ENCODE measurements at regions not wholly inside any gene's neighbourhood (a gene's known extent, or its start where the extent isn't known, plus 50 kb on each side); places are given as distances from the start of the nearest gene placed in this dataset.

DNA sequence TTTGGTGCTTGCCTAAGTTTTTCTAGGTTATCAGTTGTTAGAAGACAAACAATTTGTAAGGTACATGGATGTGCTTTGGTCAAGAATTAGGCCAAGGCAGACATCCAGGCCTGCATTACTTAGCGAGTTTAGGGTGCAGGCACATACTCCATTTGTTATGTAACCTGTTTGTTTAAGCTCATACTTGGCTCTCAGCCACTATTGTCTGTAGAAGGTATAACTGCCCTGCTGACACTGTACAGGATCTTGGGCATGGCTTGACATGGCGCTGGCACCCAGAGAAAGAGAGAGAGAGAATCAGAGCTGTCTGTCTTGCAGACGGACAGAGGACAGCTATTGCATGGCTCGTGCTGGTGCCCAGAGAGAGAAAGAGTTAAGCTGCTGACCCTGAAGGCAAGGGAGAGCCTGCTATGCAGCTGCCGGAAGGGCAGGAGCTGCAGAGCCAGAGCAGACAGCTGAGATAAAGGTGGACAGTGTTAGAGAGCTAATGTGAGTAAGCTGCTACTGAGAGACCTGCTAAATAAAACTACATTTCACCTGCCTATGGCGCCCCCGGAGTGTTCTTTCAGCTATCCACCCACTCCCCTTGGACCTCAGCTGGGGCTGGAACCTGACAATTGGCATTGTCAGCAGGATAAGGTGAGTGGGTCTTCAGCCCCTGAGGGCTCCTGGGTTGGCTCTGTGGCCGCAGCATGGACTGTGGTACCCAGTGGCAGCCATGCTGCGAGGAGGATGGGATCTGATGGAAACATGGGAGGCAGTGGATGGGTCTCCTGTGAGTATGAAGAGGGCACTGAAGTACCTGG lies 120.9 kb upstream of the TMEM106B start:
- Histone ChIP-seq H4K20me1 (ENCODE audit: low read length) (no peaks in the 10 kb centered on the region), H3K4me1 (ENCODE audit: insufficient read depth, low read length) (no peaks in the 10 kb centered on the region), H3K9me3 (ENCODE audit: low read length) (0 out of 2 replicates have a peak, but pooled peaks cover 4% of the 10 kb centered on the region), H3K79me2 (ENCODE audit: low read length) (no peaks in the 10 kb centered on the region), H3K4me2 (ENCODE audit: low read length) (no peak overlapping the region), H3F3A (ENCODE audit: low read length, unreplicated experiment) (no peaks in the 10 kb centered on the region), H3K4me3 (ENCODE audit: low read length) (no peak overlapping the region), H3K27ac (ENCODE audit: low read length) (no peak overlapping the region), H3K9me2 (replicated peaks; ENCODE audit: low read length) (no peaks in the 10 kb centered on the region), H2AFZ (ENCODE audit: low read length) (no peak overlapping the region), H3K9ac (ENCODE audit: low read length) (no peak overlapping the region), H3K27me3 (ENCODE audit: low read length) (no peaks in the 10 kb centered on the region), H3K36me3 (ENCODE audit: low read depth, low read length) (no peaks in the 10 kb centered on the region)
- TF ChIP-seq, protein P1, sequence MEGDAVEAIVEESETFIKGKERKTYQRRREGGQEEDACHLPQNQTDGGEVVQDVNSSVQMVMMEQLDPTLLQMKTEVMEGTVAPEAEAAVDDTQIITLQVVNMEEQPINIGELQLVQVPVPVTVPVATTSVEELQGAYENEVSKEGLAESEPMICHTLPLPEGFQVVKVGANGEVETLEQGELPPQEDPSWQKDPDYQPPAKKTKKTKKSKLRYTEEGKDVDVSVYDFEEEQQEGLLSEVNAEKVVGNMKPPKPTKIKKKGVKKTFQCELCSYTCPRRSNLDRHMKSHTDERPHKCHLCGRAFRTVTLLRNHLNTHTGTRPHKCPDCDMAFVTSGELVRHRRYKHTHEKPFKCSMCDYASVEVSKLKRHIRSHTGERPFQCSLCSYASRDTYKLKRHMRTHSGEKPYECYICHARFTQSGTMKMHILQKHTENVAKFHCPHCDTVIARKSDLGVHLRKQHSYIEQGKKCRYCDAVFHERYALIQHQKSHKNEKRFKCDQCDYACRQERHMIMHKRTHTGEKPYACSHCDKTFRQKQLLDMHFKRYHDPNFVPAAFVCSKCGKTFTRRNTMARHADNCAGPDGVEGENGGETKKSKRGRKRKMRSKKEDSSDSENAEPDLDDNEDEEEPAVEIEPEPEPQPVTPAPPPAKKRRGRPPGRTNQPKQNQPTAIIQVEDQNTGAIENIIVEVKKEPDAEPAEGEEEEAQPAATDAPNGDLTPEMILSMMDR (conservative IDR thresholded peaks at IDR 0.05; ENCODE audit: low read depth, low read length), result no peak
- no peak for TF ChIP-seq EZH2phosphoT487 (IDR thresholded peaks at IDR 0.05; ENCODE audit: borderline replicate concordance, low read length)
- intact Hi-C loops (cut with micrococcal nuclease), result no loop called here
- DNase-seq (no peak), ATAC-seq (no peak)
- POLR2A ChIA-PET (ENCODE audit: unreplicated experiment), result no interaction called here
- no TSS peak for BruUV-seq (replicated peaks)
- CTCF ChIA-PET, result no interaction called here

DNA sequence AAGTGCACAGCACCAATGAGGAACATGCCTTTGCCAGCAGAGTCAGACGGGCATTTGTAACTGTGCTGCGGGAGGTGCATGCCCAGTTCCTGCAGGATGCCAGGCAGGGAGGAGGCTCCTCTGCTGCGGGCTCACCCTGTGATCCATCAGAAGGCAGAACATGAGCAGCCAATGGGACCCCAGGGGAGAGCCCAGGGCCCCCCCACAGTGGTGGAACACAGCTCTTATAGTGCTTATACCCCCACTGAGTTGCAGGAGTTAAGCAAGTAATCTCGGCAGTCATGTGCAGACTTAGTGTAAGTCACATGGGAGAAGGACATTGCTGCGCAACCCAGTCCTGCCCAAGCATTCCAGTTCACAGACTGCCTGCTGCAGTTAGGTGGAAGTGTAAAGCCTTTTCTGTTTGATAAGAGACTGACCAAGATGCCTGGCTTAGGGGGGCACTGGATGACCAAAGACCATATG lies 120.3 kb upstream of the TMEM106B start:
- Histone ChIP-seq H3K27ac (ENCODE audit: low read length) (no peak overlapping the region), H3K36me3 (ENCODE audit: low read depth, low read length) (no peaks in the 10 kb centered on the region), H3K9me2 (replicated peaks; ENCODE audit: low read length) (no peaks in the 10 kb centered on the region), H3K4me1 (ENCODE audit: insufficient read depth, low read length) (no peaks in the 10 kb centered on the region), H3K27me3 (ENCODE audit: low read length) (no peaks in the 10 kb centered on the region), H3K79me2 (ENCODE audit: low read length) (no peaks in the 10 kb centered on the region), H3K4me2 (ENCODE audit: low read length) (no peak overlapping the region), H3K4me3 (ENCODE audit: low read length) (no peak overlapping the region), H2AFZ (ENCODE audit: low read length) (no peak overlapping the region), H3K9me3 (ENCODE audit: low read length) (0 out of 2 replicates have a peak, but pooled peaks cover 4% of the 10 kb centered on the region), H3F3A (ENCODE audit: low read length, unreplicated experiment) (no peaks in the 10 kb centered on the region), H4K20me1 (ENCODE audit: low read length) (no peaks in the 10 kb centered on the region), H3K9ac (ENCODE audit: low read length) (no peak overlapping the region)
- intact Hi-C loops (cut with micrococcal nuclease), result no loop called here
- POLR2A ChIA-PET (ENCODE audit: unreplicated experiment), result no interaction called here
- no TSS peak for BruUV-seq (replicated peaks)
- ATAC-seq (no peak), DNase-seq (no peak)
- TF ChIP-seq EZH2phosphoT487 (IDR thresholded peaks at IDR 0.05; ENCODE audit: borderline replicate concordance, low read length) (no peak), EZH2 (IDR thresholded peaks at IDR 0.05; ENCODE audit: low read length, unreplicated experiment) (no peak)
- TF ChIP-seq, protein P1 (conservative IDR thresholded peaks at IDR 0.05; ENCODE audit: low read depth, low read length), result no peak
- CTCF ChIA-PET, result no interaction called here

DNA sequence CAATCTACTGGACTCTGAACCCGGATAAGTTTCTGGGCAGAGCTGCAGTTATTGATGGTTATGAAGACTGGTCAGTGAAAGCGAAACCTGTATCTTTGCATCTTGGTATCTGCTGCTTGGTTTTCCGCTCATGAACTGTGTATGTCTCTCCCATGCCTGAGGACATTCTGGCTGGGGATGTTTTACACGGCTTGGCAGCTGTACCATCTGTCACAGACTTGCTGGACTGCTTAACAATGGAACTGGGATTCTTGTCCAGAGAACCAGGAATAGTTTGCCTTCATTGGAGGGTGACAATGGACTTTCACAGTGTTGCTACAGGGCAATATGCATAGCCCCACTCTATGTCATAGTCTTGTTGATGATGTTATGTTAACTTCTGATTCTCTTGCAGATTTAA lies 119.9 kb upstream of the TMEM106B start:
- Histone ChIP-seq H3K79me2 (ENCODE audit: low read length) (no peaks in the 10 kb centered on the region), H3K4me1 (ENCODE audit: insufficient read depth, low read length) (no peaks in the 10 kb centered on the region), H3K4me3 (ENCODE audit: low read length) (no peak overlapping the region), H3K27me3 (ENCODE audit: low read length) (no peaks in the 10 kb centered on the region), H3K9ac (ENCODE audit: low read length) (no peak overlapping the region), H3K4me2 (ENCODE audit: low read length) (no peak overlapping the region), H3K9me2 (replicated peaks; ENCODE audit: low read length) (no peaks in the 10 kb centered on the region), H3F3A (ENCODE audit: low read length, unreplicated experiment) (no peaks in the 10 kb centered on the region), H3K27ac (ENCODE audit: low read length) (no peak overlapping the region), H3K36me3 (ENCODE audit: low read depth, low read length) (no peaks in the 10 kb centered on the region), H4K20me1 (ENCODE audit: low read length) (no peaks in the 10 kb centered on the region), H3K9me3 (ENCODE audit: low read length) (0 out of 2 replicates have a peak, but pooled peaks cover 4% of the 10 kb centered on the region), H2AFZ (ENCODE audit: low read length) (no peak overlapping the region)
- no peak for TF ChIP-seq EZH2phosphoT487 (IDR thresholded peaks at IDR 0.05; ENCODE audit: borderline replicate concordance, low read length)
- ChIA-PET POLR2A (ENCODE audit: unreplicated experiment) (no interaction called here), CTCF (no interaction called here)
- BruUV-seq (replicated peaks), result no TSS peak
- intact Hi-C loops (cut with micrococcal nuclease), result no loop called here
- ATAC-seq (no peak), DNase-seq (no peak)

Data from PC-3 (cell line).